GM23248 (cell line): ENCODE measurements at regions not wholly inside any gene's neighbourhood (a gene's known extent, or its start where the extent isn't known, plus 50 kb on each side); places are given as distances from the start of the nearest gene placed in this dataset.

ENCODE experiments used
- DNase-seq: peaks from one replicate; pipeline ENCODE4 v3.0.0-alpha.2; 2015
- H2AFZ ChIP-seq: fragments of 200-600 bp; sonication (generic); 2 replicates; pipeline ENCODE4 v1.6.1; 2016; ENCODE audit warnings: antibody characterized with exemption
- H3F3A ChIP-seq: fragments of 200-600 bp; sonication (generic); 2 replicates; pipeline ENCODE4 v1.6.1; 2016; ENCODE audit warnings: mild to moderate bottlenecking, antibody characterized with exemption, mixed run types; ENCODE audit not compliant: insufficient read depth
- H3K27ac ChIP-seq: fragments of 200-600 bp; sonication (generic); 2 replicates; pipeline ENCODE4 v1.5.1; 2016; ENCODE audit warnings: mild to moderate bottlenecking
- H3K27me3 ChIP-seq: fragments of 200-600 bp; sonication (generic); replicated peaks from 2 replicates; pipeline ENCODE4 v1.6.1; 2016; ENCODE audit warnings: mild to moderate bottlenecking; ENCODE audit not compliant: insufficient read depth
- H3K36me3 ChIP-seq: fragments of 200-600 bp; sonication (generic); 2 replicates; pipeline ENCODE4 v1.6.1; 2016; ENCODE audit warnings: low read depth, mild to moderate bottlenecking
- H3K4me1 ChIP-seq: fragments of 200-600 bp; sonication (generic); 2 replicates; pipeline ENCODE4 v1.6.1; 2016; ENCODE audit warnings: mild to moderate bottlenecking; ENCODE audit not compliant: insufficient read depth
- H3K4me2 ChIP-seq: fragments of 200-600 bp; sonication (generic); one replicate; pipeline ENCODE4 v1.6.1; 2016; ENCODE audit warnings: mild to moderate bottlenecking; ENCODE audit not compliant: unreplicated experiment
- H3K4me3 ChIP-seq: fragments of 200-600 bp; sonication (generic); 2 replicates; pipeline ENCODE4 v1.5.1; 2016; ENCODE audit warnings: mild to moderate bottlenecking
- H3K79me2 ChIP-seq: fragments of 200-600 bp; sonication (generic); 2 replicates; pipeline ENCODE4 v1.6.1; 2016; ENCODE audit warnings: mild to moderate bottlenecking; ENCODE audit not compliant: insufficient read depth
- H3K9ac ChIP-seq: fragments of 200-600 bp; sonication (generic); 2 replicates; pipeline ENCODE4 v1.6.1; 2016; ENCODE audit warnings: mild to moderate bottlenecking
- H3K9me2 ChIP-seq: fragments of 200-600 bp; sonication (generic); 2 replicates; pipeline ENCODE4 v1.6.1; 2016; ENCODE audit warnings: mixed run types, mild to moderate bottlenecking, moderate library complexity; ENCODE audit not compliant: insufficient read depth
- H3K9me3 ChIP-seq: fragments of 200-600 bp; sonication (generic); one replicate; pipeline ENCODE4 v1.6.1; 2017; ENCODE audit warnings: low read depth
- H4K20me1 ChIP-seq: fragments of 200-600 bp; sonication (generic); 2 replicates; pipeline ENCODE4 v1.6.0; 2016; ENCODE audit not compliant: insufficient read depth
- EZH2 ChIP-seq: fragments of 200-600 bp; sonication (generic); IDR thresholded peaks from 2 replicates; pipeline ENCODE4 v1.6.1; 2018; ENCODE audit warnings: antibody characterized with exemption, mild to moderate bottlenecking; ENCODE audit not compliant: insufficient read depth, poor library complexity, severe bottlenecking
- EZH2phosphoT487 ChIP-seq: fragments of 200-600 bp; sonication (generic); IDR thresholded peaks from 2 replicates; pipeline ENCODE4 v1.6.1; 2018; ENCODE audit warnings: antibody characterized with exemption, moderate library complexity, mild to moderate bottlenecking, low read depth; ENCODE audit not compliant: insufficient read depth
- WGBS, 2 experiments: methylation state at CpG; one replicate each; pipeline ENCODE4 v1.1.6; 2015 to 2017; ENCODE audit warnings: low lambda C conversion rate in 2 of 2, low coverage in 1 of 2; ENCODE audit errors: missing lambda C conversion rate in 2 of 2; 5-methylcytosine and 5-hydroxymethylcytosine counted together
- in situ Hi-C: fragments of 300-500 bp; cut with MboI; formaldehyde crosslinking; loops from 2 replicates; pipeline ENCODE4 v1.15.0; 2020

DNA sequence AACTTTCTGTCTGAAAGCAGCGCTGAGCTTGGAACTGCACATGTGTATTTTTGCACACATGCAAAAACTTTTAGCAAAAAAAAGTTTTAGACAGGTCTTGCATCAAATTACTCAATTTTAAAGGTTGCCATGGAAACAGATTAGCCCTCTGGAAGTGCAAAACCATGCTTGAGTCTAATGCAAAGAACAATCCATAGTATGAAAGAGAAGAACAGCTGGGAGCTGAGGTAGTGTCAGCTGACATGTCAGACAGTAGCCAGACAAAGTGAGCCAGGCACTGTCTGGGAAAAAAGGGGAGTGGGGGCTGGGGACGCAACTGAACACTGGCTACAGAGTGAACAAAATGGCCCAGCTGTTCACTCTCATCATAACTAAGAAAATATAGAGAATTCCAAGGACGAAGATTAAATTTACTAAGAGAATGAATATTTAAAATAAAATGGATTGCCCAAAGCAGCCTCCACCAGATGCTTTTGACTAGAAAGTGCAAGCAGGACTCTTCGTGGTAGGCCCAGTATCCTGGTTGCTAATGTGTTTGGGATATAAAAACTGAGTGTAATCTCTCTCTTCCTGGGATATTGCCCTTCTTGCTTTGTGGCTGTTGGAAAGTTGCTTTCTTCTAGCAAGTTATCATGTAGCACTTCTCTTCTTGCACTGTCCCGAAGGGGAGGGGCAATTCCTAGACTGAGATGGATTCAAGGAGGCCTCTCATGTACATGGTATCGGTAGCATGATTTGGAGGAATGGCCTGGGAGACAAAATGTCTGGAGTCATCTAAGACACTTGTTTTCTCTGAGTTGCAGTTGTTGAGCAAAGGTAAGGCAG lies 434.1 kb upstream of the FAT3 start:
- Histone ChIP-seq H3K27me3 (no peaks in the 10 kb centered on the region), H3K4me1 (no peaks in the 10 kb centered on the region), H2AFZ (no peak overlapping the region), H3K36me3 (no peaks in the 10 kb centered on the region), H3K4me2 (no peak overlapping the region), H3K9me2 (no peaks in the 10 kb centered on the region), H3K4me3 (no peak overlapping the region), H3K79me2 (no peaks in the 10 kb centered on the region), H3K9me3 (no peaks in the 10 kb centered on the region), H4K20me1 (no peaks in the 10 kb centered on the region), H3F3A (no peaks in the 10 kb centered on the region), H3K27ac (no peak overlapping the region), H3K9ac (no peak overlapping the region)
- WGBS, 2 experiments, result 33 to 34% methylated on average over 6 of the region's 6 CpGs
- no peak for DNase-seq
- in situ Hi-C loops, result no loop called here
- no peak for TF ChIP-seq EZH2
- TF ChIP-seq EZH2phosphoT487, result no peak

DNA sequence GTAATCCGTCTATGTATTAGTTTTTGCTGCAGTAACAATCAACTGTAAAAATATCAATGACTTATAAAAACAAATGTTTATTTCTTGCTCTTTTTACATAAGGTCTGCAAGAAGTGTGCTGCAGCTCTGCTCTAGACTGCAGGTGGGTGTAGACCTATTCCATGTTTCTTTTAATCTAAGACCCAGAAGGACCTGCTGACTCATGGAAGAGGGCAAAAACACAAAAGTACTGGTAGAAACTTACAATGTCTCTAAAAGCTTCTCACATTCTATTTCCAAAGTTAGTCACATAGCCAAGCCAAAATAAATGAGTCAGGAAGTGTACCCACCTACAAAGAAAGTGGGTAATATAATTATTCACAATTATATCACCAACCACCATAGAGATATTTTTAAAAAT lies 435.9 kb upstream of the FAT3 start:
- Histone ChIP-seq H3K4me3 (no peak overlapping the region), H3F3A (no peaks in the 10 kb centered on the region), H3K9me3 (no peaks in the 10 kb centered on the region), H4K20me1 (no peaks in the 10 kb centered on the region), H3K9me2 (no peaks in the 10 kb centered on the region), H3K4me1 (no peaks in the 10 kb centered on the region), H3K27me3 (no peaks in the 10 kb centered on the region), H3K9ac (no peak overlapping the region), H3K4me2 (no peak overlapping the region), H3K36me3 (no peaks in the 10 kb centered on the region), H3K27ac (no peak overlapping the region), H2AFZ (no peak overlapping the region), H3K79me2 (no peaks in the 10 kb centered on the region)
- no peak for TF ChIP-seq EZH2phosphoT487
- TF ChIP-seq EZH2, result no peak
- no peak for DNase-seq
- in situ Hi-C loops, result no loop called here
- 43 to 57% methylated on average over 1 of the region's 1 CpG for WGBS, 2 experiments

DNA sequence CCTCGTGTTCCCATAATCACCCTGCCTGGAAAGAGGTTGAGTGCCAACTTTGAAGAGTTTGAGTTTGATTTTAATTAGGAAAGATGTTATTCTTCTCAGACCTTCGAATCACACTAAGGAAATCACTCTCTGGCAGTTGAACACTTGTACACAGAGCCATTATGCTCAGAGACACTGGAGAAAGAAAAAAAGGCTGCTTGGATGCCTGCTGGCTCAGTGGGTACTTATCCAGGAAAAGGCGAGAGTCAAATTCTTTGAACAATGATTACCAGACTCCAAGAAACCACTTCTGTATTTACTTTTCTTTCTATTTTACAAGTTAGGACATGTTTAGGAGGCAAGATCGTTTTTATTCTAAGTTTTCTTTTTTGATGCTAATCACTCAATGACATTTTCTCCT lies 438.5 kb upstream of the FAT3 start:
- no peaks in the 10 kb centered on the region for H3K36me3 ChIP-seq
- no peaks in the 10 kb centered on the region for H3K4me1 ChIP-seq
- H3K27ac ChIP-seq, result no peak overlapping the region
- 0 to 1% methylated on average over 4 of the region's 4 CpGs for WGBS, 2 experiments
- no peak overlapping the region for H3K4me2 ChIP-seq
- H3K4me3 ChIP-seq, result no peak overlapping the region
- no peak overlapping the region for H3K9ac ChIP-seq
- no peaks in the 10 kb centered on the region for H4K20me1 ChIP-seq
- H3K27me3 ChIP-seq, result no peaks in the 10 kb centered on the region
- no peaks in the 10 kb centered on the region for H3K79me2 ChIP-seq
- H3F3A ChIP-seq, result no peaks in the 10 kb centered on the region
- no peaks in the 10 kb centered on the region for H3K9me2 ChIP-seq
- TF ChIP-seq EZH2 (no peak), EZH2phosphoT487 (no peak)
- DNase-seq, result no peak
- no peaks in the 10 kb centered on the region for H3K9me3 ChIP-seq
- in situ Hi-C loops, result no loop called here
- no peak overlapping the region for H2AFZ ChIP-seq

DNA sequence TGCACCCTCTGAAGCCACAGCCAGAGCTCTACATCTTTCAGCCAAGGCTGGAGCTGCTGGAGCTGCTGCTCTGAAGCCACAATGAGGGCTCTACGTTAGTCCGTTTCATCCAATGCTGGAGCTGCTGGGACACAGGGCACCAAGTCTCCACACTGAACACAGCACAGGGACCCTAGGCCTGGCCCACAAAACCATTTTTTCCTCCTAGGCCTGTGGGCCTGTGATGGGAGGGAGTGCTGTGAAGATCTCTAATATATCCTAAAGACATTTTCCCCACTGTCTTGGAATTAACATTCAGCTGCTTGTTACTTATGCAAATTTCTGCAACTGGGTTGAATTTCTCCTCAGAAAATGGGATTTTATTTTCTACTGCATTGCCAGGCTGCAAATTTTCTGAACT lies 441.4 kb upstream of the FAT3 start:
- in situ Hi-C loops, result no loop called here
- H3K79me2 ChIP-seq, result no peaks in the 10 kb centered on the region
- H3K36me3 ChIP-seq, result no peaks in the 10 kb centered on the region
- no peak for DNase-seq
- TF ChIP-seq EZH2 (no peak), EZH2phosphoT487 (no peak)
- H3K9me2 ChIP-seq, result no peaks in the 10 kb centered on the region
- no peak overlapping the region for H3K4me3 ChIP-seq
- no peak overlapping the region for H3K4me2 ChIP-seq
- H3K9me3 ChIP-seq, result no peaks in the 10 kb centered on the region
- H3K9ac ChIP-seq, result no peak overlapping the region
- H3K27me3 ChIP-seq, result no peaks in the 10 kb centered on the region
- H2AFZ ChIP-seq, result no peak overlapping the region
- no peaks in the 10 kb centered on the region for H4K20me1 ChIP-seq
- H3K4me1 ChIP-seq, result no peaks in the 10 kb centered on the region
- WGBS, 2 experiments, result 15 to 23% methylated on average over 2 of the region's 2 CpGs
- no peaks in the 10 kb centered on the region for H3F3A ChIP-seq
- no peak overlapping the region for H3K27ac ChIP-seq

DNA sequence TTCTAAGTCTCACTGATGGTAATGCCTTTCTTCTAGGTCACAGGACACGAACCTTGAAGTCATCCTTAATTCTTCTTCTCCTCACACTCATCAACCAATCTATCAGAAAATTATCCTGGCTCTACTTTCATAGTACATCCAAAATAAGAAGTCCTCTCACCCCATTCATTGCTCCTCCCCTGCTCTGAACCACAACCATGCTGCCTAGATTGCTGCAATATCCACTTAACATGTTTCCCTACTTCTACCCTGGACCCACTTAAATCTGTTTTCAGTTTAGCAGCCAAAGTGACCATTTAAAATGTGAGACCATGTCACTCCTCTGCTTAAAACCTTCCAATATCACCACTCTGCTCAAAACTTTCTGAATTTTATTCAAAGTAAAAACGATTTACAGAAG lies 445.9 kb upstream of the FAT3 start:
- in situ Hi-C loops, result no loop called here
- no peaks in the 10 kb centered on the region for H3K27me3 ChIP-seq
- WGBS, 2 experiments, result 0 to 2% methylated on average over 2 of the region's 2 CpGs
- no peak overlapping the region for H3K4me3 ChIP-seq
- H3K27ac ChIP-seq, result no peak overlapping the region
- no peaks in the 10 kb centered on the region for H3K9me2 ChIP-seq
- no peak overlapping the region for H3K4me2 ChIP-seq
- H3K4me1 ChIP-seq, result no peaks in the 10 kb centered on the region
- no peaks in the 10 kb centered on the region for H3F3A ChIP-seq
- no peak for TF ChIP-seq EZH2phosphoT487
- TF ChIP-seq EZH2, result no peak
- H2AFZ ChIP-seq, result no peak overlapping the region
- no peaks in the 10 kb centered on the region for H3K79me2 ChIP-seq
- no peaks in the 10 kb centered on the region for H3K9me3 ChIP-seq
- no peak overlapping the region for H3K9ac ChIP-seq
- DNase-seq, result no peak
- H3K36me3 ChIP-seq, result no peaks in the 10 kb centered on the region
- H4K20me1 ChIP-seq, result no peaks in the 10 kb centered on the region
